SK-N-SH (cell line): ENCODE measurements at regions not wholly inside any gene's neighbourhood (a gene's known extent, or its start where the extent isn't known, plus 50 kb on each side); places are given as distances from the start of the nearest gene placed in this dataset.

ENCODE experiments used
- CTCF ChIA-PET: fragments of 300-600, 350-600 bp; formaldehyde crosslinking; extraction: SDS; loops from one replicate; lab custom pipeline; 2021; lab: Yijun Ruan, JAX
- POLR2A ChIA-PET: fragments of 350-600 bp; sonication (Branson Sonifier 250); formaldehyde crosslinking; extraction: SDS; loops from one replicate; lab custom pipeline; 2020; ENCODE audit warnings: antibody characterized with exemption, inconsistent platforms; lab: Yijun Ruan, JAX
- DNase-seq: peaks from one replicate; pipeline ENCODE4 v3.0.0; 2012
- H2AFZ ChIP-seq: fragments of 200-600 bp; sonication (generic); 2 replicates; pipeline ENCODE4 v1.8.1; 2016; ENCODE audit warnings: antibody characterized with exemption, mild to moderate bottlenecking, low read depth
- H3F3A ChIP-seq: fragments of 200-600 bp; sonication (generic); replicated peaks from 2 replicates; pipeline ENCODE3; 2016; ENCODE audit warnings: antibody characterized with exemption, mild to moderate bottlenecking; ENCODE audit not compliant: insufficient read depth
- H3K27ac ChIP-seq, 2 experiments: fragments of 200-500 bp in 1 of 2; fragments of 200-600 bp in 1 of 2; sonication (Bioruptor generic) in 1 of 2; sonication (generic), shearing (Covaris generic) in 1 of 2; 2 replicates each; pipeline versions ENCODE4 v1.5.1 to v1.6.1; 2014 to 2016; ENCODE audit warnings: low read depth in 2 of 2, inconsistent platforms in 1 of 2, low read length in 1 of 2, mild to moderate bottlenecking in 1 of 2, mixed read lengths in 1 of 2
- H3K27me3 ChIP-seq: fragments of 200-600 bp; sonication (generic), shearing (Covaris generic); 2 replicates; pipeline ENCODE4 v1.6.1; 2016; ENCODE audit warnings: mixed run types; ENCODE audit not compliant: insufficient read depth
- H3K36me3 ChIP-seq, 2 experiments: fragments of 200-500 bp in 1 of 2; fragments of 200-600 bp in 1 of 2; sonication (Bioruptor generic) in 1 of 2; sonication (generic) in 1 of 2; replicated peaks in 1 of 2; 2 replicates each; pipeline versions ENCODE3 to v1.5.1; 2014 to 2016; ENCODE audit warnings: low read length in 1 of 2, mild to moderate bottlenecking in 1 of 2; ENCODE audit not compliant: insufficient read depth in 2 of 2, control insufficient read depth in 1 of 2
- H3K4me1 ChIP-seq, 2 experiments: fragments of 200-500 bp in 1 of 2; fragments of 200-600 bp in 1 of 2; sonication (Bioruptor generic) in 1 of 2; sonication (generic), shearing (Covaris generic) in 1 of 2; 2 replicates each; pipeline versions ENCODE4 v1.5.1 to v1.6.1; 2014 to 2016; ENCODE audit warnings: low read depth in 1 of 2, low read length in 1 of 2, mixed run types in 1 of 2; ENCODE audit not compliant: insufficient read depth in 2 of 2, control insufficient read depth in 1 of 2
- H3K4me2 ChIP-seq: fragments of 200-600 bp; sonication (generic), shearing (Covaris generic); 2 replicates; pipeline ENCODE4 v1.6.1; 2017; ENCODE audit warnings: mixed run types
- H3K4me3 ChIP-seq, 2 experiments: fragments of 200-500 bp in 1 of 2; fragments of 200-600 bp in 1 of 2; sonication (Bioruptor generic) in 1 of 2; sonication (generic), shearing (Covaris generic) in 1 of 2; 2 replicates each; pipeline versions ENCODE4 v1.5.1 to v1.8.1; 2014 to 2016; ENCODE audit warnings: low read depth in 2 of 2, inconsistent platforms in 1 of 2, low read length in 1 of 2, mild to moderate bottlenecking in 1 of 2, mixed read lengths in 1 of 2, moderate library complexity in 1 of 2
- H3K79me2 ChIP-seq: fragments of 200-600 bp; sonication (generic); 2 replicates; pipeline ENCODE4 v1.8.1; 2017; ENCODE audit warnings: mild to moderate bottlenecking; ENCODE audit not compliant: insufficient read depth
- H3K9ac ChIP-seq: fragments of 200-600 bp; sonication (generic); 2 replicates; pipeline ENCODE4 v1.6.1; 2017; ENCODE audit warnings: mixed run types
- H3K9me2 ChIP-seq: fragments of 200-600 bp; sonication (generic); 2 replicates; pipeline ENCODE4 v1.6.1; 2017; ENCODE audit warnings: mixed run types
- H3K9me3 ChIP-seq: fragments of 200-600 bp; sonication (generic); 2 replicates; pipeline ENCODE4 v1.6.1; 2017; ENCODE audit warnings: mixed run types, mild to moderate bottlenecking, moderate library complexity
- H4K20me1 ChIP-seq: fragments of 200-600 bp; sonication (generic); 2 replicates; pipeline ENCODE4 v1.6.1; 2017; ENCODE audit warnings: mild to moderate bottlenecking, mixed run types; ENCODE audit not compliant: insufficient read depth
- FOXM1 ChIP-seq: IDR thresholded peaks from 2 replicates; pipeline ENCODE4 v1.4.0; 2012; ENCODE audit warnings: low read depth, mild to moderate bottlenecking
- GABPA ChIP-seq: IDR thresholded peaks from 2 replicates; pipeline ENCODE4 v1.4.0; 2012; ENCODE audit warnings: low read depth, mild to moderate bottlenecking
- GATA2 ChIP-seq: sonication (generic); formaldehyde crosslinking; IDR thresholded peaks from 2 replicates; pipeline ENCODE4 v1.5.0; 2020; ENCODE audit warnings: mild to moderate bottlenecking, missing genetic modification reagents
- MEF2A ChIP-seq: IDR thresholded peaks from 2 replicates; pipeline ENCODE4 v1.4.0; 2012; ENCODE audit warnings: low read depth, borderline replicate concordance
- RAD21 ChIP-seq: IDR thresholded peaks from 2 replicates; pipeline ENCODE4 v1.6.1; 2012; ENCODE audit warnings: mild to moderate bottlenecking, low read length
- RFX5 ChIP-seq: IDR thresholded peaks from 2 replicates; pipeline ENCODE4 v1.6.1; 2012; ENCODE audit warnings: mild to moderate bottlenecking, improper control_type of control experiment, low read length
- SIN3A ChIP-seq: IDR thresholded peaks from 2 replicates; pipeline ENCODE4 v1.6.1; 2012; ENCODE audit warnings: low read depth, mild to moderate bottlenecking, low read length, moderate library complexity, borderline replicate concordance
- TCF12 ChIP-seq: IDR thresholded peaks from 2 replicates; pipeline ENCODE4 v1.4.0; 2012
- WGBS: methylation state at CpG from one replicate; pipeline ENCODE4 v1.1.6; 2017; ENCODE audit warnings: low lambda C conversion rate; 5-methylcytosine and 5-hydroxymethylcytosine counted together
- TF ChIP-seq, protein P1 (sequence below): IDR thresholded peaks from 2 replicates; pipeline ENCODE4 v1.4.0; 2012; ENCODE audit warnings: low read depth, borderline replicate concordance
- TF ChIP-seq, protein P2 (sequence below): fragments of 150-350 bp; IDR thresholded peaks from 2 replicates; pipeline ENCODE4 v1.6.1; 2016; ENCODE audit warnings: mild to moderate bottlenecking, low read depth, low read length
- TF ChIP-seq, protein P3 (sequence below): IDR thresholded peaks from 2 replicates; pipeline ENCODE4 v1.4.0; 2012; ENCODE audit warnings: low read depth

DNA sequence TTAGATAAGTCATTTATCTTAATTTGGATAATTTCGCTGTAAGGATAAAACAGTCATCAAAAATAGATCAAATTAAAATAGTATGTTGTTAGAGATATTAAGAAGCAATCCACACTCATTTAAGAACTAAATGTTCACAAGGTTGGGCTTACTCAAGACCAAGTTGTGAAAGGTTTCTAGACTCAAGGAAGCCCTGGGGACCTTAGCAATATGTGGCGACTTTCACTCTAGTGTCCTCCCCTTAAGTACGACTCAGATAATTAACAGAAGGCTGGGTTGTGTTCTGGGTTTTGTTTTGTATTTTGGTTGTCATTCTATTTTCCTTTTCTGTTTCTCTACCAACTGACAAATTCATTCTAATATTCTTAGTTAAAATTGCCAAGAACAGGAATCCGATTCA lies 1008.0 kb downstream of the PCDH9 start (continued):
- TF ChIP-seq, protein P1, sequence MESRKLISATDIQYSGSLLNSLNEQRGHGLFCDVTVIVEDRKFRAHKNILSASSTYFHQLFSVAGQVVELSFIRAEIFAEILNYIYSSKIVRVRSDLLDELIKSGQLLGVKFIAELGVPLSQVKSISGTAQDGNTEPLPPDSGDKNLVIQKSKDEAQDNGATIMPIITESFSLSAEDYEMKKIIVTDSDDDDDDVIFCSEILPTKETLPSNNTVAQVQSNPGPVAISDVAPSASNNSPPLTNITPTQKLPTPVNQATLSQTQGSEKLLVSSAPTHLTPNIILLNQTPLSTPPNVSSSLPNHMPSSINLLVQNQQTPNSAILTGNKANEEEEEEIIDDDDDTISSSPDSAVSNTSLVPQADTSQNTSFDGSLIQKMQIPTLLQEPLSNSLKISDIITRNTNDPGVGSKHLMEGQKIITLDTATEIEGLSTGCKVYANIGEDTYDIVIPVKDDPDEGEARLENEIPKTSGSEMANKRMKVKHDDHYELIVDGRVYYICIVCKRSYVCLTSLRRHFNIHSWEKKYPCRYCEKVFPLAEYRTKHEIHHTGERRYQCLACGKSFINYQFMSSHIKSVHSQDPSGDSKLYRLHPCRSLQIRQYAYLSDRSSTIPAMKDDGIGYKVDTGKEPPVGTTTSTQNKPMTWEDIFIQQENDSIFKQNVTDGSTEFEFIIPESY = no peak

DNA sequence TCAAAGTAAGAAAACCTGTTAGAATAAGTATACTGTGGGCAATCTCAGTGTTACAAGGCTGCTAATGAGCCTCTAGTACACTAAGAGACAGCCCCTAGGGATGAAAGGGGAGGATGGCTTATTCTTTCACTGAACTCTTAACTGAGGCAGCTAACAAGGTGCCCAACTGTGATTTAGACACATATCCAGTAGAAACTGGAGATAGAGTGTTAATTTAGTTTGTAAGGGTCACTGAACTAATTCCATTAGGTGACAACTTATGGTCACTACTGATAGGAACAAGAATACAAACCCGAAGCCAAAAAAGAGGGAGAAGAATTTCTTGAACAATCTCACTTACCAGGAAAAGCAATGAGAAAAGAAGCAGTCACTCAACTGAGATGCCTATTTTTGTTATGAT lies 1010.6 kb downstream of the PCDH9 start:
- no peak overlapping the region for H2AFZ ChIP-seq
- no peaks in the 10 kb centered on the region for H3F3A ChIP-seq
- H3K79me2 ChIP-seq = no peaks in the 10 kb centered on the region
- H3K9ac ChIP-seq = no peak overlapping the region
- 52% methylated on average over 1 of the region's 1 CpG for WGBS
- no peaks in the 10 kb centered on the region; a peak in 1 of 4 replicates for H3K4me1 ChIP-seq
- no peaks in the 10 kb centered on the region for H3K9me3 ChIP-seq
- DNase-seq = no peak
- no peaks in the 10 kb centered on the region for H3K9me2 ChIP-seq
- H3K4me3 ChIP-seq = no peak overlapping the region
- no peaks in the 10 kb centered on the region for H3K27me3 ChIP-seq
- H4K20me1 ChIP-seq = no peaks in the 10 kb centered on the region
- TF ChIP-seq TCF12 (no peak), RFX5 (no peak), MEF2A (no peak), GATA2 (CRISPR knock-in tag) (no peak), GABPA (no peak), SIN3A (no peak), FOXM1 (no peak), RAD21 (no peak)
- TF ChIP-seq, protein P1 = no peak
- TF ChIP-seq, protein P2, sequence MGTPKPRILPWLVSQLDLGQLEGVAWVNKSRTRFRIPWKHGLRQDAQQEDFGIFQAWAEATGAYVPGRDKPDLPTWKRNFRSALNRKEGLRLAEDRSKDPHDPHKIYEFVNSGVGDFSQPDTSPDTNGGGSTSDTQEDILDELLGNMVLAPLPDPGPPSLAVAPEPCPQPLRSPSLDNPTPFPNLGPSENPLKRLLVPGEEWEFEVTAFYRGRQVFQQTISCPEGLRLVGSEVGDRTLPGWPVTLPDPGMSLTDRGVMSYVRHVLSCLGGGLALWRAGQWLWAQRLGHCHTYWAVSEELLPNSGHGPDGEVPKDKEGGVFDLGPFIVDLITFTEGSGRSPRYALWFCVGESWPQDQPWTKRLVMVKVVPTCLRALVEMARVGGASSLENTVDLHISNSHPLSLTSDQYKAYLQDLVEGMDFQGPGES = no peak
- TF ChIP-seq, protein P3, sequence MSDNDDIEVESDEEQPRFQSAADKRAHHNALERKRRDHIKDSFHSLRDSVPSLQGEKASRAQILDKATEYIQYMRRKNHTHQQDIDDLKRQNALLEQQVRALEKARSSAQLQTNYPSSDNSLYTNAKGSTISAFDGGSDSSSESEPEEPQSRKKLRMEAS = no peak
- no peak overlapping the region for H3K27ac ChIP-seq
- H3K4me2 ChIP-seq = no peak overlapping the region
- POLR2A ChIA-PET = no interaction called here
- CTCF ChIA-PET = interaction anchor here (0.8 kb wide), 1 partner anchor 1474 kb away, joined by 5 read pairs; no protein-coding TSS in a partner anchor
- H3K36me3 ChIP-seq = no peaks in the 10 kb centered on the region
